ENCODE measurements at regions not wholly inside any gene's neighbourhood (a gene's known extent, or its start where the extent isn't known, plus 50 kb on each side); places are given as distances from the start of the nearest gene placed in this dataset.
A peak's percentile ranks its signal among the peaks of the same experiment; 100 is the strongest.
"Not testable (repeated sequence)": the region's sequence is repeated elsewhere in the genome, so short reads cannot be mapped to it uniquely, and the experiment has no call there.

DNA sequence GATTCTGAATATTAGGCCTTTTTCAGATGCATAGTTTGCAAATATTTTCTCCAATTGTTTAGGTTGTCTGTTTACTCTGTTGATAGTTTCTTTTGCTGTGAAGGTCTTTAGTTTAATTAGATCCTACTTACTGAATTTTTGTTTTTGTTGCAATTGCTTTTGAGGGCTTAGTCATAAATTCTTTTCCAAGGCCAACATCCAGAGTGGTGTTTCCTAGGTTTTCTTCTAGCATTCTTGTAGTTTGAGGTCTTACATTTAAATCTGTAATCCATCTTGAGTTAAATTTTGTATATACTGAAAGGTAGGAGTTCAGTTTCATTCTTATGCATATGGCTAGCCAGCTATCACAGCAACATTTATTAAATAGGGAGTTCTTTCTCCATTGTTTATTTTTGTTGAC is 404.8 kb downstream of the LNPK start:
- no peaks in the 10 kb centered on the region for H3K9me3 Mint-ChIP-seq
- H3K27ac Mint-ChIP-seq = no peak overlapping the region
- H3K4me3 Mint-ChIP-seq = no peak overlapping the region
- H3K27me3 Mint-ChIP-seq = no peaks in the 10 kb centered on the region
- H3K4me1 Mint-ChIP-seq = no peaks in the 10 kb centered on the region
- H3K36me3 Mint-ChIP-seq = no peaks in the 10 kb centered on the region
- ATAC-seq = no peak

DNA sequence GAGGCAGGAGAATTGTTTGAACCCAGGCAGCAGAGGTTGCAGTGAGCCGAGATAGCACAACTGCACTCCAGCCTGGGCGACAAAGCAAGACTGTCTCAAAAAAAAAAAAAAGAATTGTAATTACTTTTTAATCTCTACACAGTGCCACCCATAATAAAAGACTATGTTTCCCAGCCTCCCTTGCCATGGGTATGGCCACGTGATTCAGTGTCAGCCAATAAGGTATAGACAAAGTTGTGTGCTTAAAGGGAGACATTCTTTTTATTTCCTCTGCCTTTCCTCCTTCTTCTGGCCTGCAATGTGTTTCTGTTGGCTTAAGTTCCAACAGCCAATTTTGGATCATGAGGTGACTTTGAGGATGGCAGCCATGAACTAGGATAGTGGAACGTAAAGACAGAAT is 406.9 kb downstream of the LNPK start:
- Mint-ChIP-seq H3K27ac (no peak overlapping the region), H3K27me3 (no peaks in the 10 kb centered on the region), H3K4me3 (no peak overlapping the region), H3K4me1 (no peaks in the 10 kb centered on the region), H3K36me3 (no peaks in the 10 kb centered on the region), H3K9me3 (no peaks in the 10 kb centered on the region)
- ATAC-seq = no peak

DNA sequence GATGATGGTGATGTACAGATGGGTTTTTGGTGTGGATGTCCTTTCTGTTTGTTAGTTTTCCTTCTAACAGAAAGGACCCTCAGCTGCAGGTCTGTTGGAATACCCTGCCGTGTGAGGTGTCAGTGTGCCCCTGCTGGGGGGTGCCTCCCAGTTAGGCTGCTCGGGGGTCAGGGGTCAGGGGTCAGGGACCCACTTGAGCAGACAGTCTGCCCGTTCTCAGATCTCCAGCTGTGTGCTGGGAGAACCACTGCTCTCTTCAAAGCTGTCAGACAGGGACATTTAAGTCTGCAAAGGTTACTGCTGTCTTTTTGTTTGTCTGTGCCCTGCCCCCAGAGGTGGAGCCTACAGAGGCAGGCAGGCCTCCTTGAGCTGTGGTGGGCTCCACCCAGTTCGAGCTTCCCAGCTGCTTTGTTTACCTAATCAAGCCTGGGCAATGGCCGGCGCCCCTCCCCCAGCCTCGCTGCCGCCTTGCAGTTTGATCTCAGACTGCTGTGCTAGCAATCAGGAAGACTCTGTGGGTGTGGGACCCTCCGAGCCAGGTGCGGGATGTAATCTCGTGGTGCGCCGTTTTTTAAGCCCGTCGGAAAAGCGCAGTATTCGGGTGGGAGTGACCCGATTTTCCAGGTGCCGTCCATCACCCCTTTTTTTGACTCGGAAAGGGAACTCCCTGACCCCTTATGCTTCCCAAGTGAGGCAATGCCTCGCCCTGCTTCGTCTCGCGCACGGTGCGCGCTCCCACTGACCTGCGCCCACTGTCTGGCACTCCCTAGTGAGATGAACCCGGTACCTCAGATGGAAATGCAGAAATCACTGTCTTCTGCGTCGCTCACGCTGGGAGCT is 408.2 kb downstream of the LNPK start:
- ATAC-seq, H3K36me3 Mint-ChIP-seq, H3K27ac Mint-ChIP-seq, H3K4me3 Mint-ChIP-seq, H3K9me3 Mint-ChIP-seq, H3K4me1 Mint-ChIP-seq, H3K27me3 Mint-ChIP-seq: not testable (repeated sequence)

DNA sequence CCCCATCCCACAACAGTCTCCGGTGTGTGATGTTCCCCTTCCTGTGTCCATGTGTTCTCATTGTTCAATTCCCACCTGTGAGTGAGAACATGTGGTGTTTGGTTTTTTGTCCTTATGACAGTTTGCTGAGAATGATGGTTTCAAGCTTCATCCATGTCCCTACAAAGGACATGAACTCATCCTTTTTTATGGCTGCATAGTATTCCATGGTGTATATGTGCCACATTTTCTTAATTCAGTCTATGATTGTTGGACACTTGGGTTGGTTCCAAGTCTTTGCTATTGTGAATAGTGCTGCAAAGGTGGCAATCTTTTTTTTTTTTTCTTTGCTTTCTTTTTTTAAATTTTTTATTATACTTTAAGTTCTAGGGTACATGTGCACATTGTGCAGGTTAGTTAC is 406.7 kb upstream of the ATP5MC3 start:
- not testable (repeated sequence) for ATAC-seq, H3K27me3 Mint-ChIP-seq, H3K9me3 Mint-ChIP-seq, H3K4me3 Mint-ChIP-seq, H3K4me1 Mint-ChIP-seq, H3K27ac Mint-ChIP-seq, H3K36me3 Mint-ChIP-seq

DNA sequence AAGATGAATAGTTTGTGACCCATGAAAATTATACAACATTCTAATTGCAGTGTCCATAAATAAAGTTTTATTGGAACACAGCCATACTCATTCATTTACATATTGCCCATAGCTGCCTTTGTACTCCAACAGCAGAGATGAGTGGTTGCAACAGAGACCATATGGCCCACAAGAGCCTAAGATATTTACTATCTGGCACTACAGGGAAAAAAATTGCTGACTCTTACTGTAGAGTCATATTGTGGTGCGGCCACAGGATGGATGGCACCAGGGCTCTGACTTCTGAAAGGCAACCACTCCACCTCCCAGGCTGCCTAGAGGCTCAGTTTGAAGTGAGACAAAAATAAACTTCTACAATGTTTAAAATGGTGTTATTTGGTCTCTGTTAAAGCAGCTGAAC is 404.0 kb upstream of the ATP5MC3 start:
- Mint-ChIP-seq H3K4me1 (no peaks in the 10 kb centered on the region), H3K36me3 (no peaks in the 10 kb centered on the region), H3K9me3 (no peaks in the 10 kb centered on the region), H3K4me3 (no peak overlapping the region), H3K27ac (no peak overlapping the region), H3K27me3 (no peaks in the 10 kb centered on the region)
- no peak for ATAC-seq

DNA sequence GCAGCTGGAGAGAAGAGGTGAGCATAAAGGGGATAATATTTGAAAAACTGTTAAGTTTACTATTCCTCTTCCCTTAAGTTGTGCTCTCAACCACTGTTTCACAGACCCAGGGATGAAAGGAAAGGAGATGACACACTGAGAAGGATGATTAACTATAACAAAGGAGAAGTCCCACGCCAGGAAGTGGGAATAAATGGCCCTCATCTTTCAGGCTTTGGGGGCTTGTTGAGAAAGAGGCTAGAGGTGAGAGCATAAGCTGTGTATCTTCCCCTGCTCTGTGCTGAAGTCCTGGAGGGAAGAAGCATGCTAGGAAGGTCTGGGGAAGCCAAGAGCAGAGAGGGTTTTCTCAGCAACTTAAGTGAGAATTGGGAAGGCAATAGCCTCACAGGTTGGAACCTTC is 399.1 kb upstream of the ATP5MC3 start:
- H3K27me3 Mint-ChIP-seq = no peaks in the 10 kb centered on the region
- peaks cover 3% of the 10 kb centered on the region for H3K9me3 Mint-ChIP-seq
- H3K27ac Mint-ChIP-seq = no peak overlapping the region
- peaks cover 6% of the 10 kb centered on the region for H3K4me1 Mint-ChIP-seq
- no peak overlapping the region for H3K4me3 Mint-ChIP-seq
- H3K36me3 Mint-ChIP-seq = no peaks in the 10 kb centered on the region
- ATAC-seq = peak; percentile 7

DNA sequence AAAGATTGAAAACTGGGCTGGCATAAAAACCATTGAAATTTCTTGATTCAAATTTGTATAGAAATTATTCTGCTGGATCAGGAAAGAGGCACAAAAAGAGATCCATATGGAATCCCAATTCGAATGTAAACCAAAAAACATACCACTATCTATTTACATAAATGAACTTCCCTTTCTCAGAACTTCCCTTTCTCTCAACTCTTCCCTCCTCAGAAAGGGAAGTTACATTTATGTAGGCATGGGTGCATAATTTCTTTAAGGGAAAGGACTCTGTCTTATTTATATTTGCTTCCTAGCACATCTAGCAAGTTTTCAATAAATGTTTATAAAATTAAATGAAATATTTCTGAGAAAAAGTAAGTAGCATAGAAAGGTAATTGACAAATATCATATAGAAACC is 398.1 kb upstream of the ATP5MC3 start:
- Mint-ChIP-seq H3K4me3 (no peak overlapping the region), H3K27me3 (no peaks in the 10 kb centered on the region), H3K27ac (no peak overlapping the region), H3K36me3 (no peaks in the 10 kb centered on the region), H3K9me3 (peaks cover 3% of the 10 kb centered on the region), H3K4me1 (peaks cover 12% of the 10 kb centered on the region)
- no peak for ATAC-seq

DNA sequence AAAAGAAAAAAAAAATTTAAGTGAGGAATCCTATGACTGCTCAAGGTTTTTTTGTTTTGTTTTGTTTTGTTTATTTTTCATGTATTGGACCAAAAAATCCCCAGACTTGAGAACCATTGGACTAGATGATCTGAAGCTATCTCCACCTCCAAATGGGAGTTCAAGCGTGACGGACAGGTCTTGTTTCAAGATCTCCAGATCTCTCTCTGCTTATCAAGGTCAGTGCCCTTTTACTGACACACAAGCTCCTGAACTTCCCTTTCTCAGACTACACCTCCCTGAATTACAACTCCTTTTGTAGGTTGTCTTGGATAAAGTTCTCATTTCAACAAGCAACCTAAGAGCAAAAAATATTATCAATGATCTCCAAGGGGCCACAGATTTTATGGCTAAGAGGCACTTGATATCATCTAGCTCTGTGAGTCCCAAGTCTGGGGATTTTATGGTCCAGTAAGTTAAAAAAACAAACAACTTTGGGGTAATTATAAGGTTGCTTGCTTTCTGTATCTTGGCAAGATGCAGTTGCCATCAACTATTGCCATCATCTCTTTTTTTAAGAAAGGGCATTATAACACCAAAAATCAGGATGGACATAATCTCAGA is 396.0 kb upstream of the ATP5MC3 start:
- H3K27ac Mint-ChIP-seq = no peak overlapping the region
- H3K4me3 Mint-ChIP-seq = no peak overlapping the region
- peaks cover 3% of the 10 kb centered on the region for H3K9me3 Mint-ChIP-seq
- no peaks in the 10 kb centered on the region for H3K36me3 Mint-ChIP-seq
- no peak for ATAC-seq
- H3K4me1 Mint-ChIP-seq = peaks cover 12% of the 10 kb centered on the region
- no peaks in the 10 kb centered on the region for H3K27me3 Mint-ChIP-seq

DNA sequence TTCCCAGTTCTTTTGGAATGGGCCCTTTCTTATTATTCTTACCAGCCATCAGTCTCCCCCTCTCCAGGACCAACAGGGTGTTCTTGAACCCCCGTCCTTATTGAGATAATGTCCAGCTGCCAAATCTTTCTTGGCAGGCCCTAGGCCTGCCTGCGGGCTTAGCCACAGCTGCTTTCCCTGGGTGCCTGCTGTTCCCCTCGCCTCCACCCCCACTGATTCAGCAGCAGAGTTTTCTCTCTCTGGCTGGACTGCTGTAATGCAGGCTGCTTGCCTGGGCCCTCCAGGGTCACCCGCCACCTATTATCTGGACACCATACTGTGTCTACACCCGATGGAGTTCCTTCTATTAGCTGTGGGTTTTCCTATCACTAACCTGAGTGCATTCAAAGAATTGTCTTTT is 395.4 kb upstream of the ATP5MC3 start:
- Mint-ChIP-seq H3K27me3 (no peaks in the 10 kb centered on the region), H3K36me3 (no peaks in the 10 kb centered on the region), H3K27ac (no peak overlapping the region), H3K9me3 (peaks cover 3% of the 10 kb centered on the region), H3K4me1 (peaks cover 12% of the 10 kb centered on the region), H3K4me3 (no peak overlapping the region)
- no peak for ATAC-seq

DNA sequence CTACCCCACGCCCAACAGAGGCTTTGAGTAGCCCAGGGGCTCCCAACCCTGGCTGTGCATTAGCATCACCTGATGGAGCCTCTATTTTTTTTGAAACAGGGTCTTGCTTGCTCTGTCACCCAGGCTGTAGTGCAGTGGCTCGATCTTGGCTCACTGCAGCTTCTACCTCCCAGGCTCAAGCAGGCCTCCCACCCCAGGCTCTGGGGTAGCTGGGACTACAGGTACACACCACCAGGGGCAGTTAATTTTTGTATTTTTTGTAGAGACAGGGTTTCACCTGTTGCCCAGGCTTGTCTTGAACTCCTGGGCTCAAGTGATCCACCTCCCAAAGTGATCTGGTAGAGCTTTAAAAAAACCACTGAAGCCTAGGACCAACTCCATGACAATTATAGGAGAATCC is 394.8 kb upstream of the ATP5MC3 start:
- peaks cover 3% of the 10 kb centered on the region for H3K9me3 Mint-ChIP-seq
- ATAC-seq = peak; percentile 11
- peaks cover 12% of the 10 kb centered on the region for H3K4me1 Mint-ChIP-seq
- H3K27me3 Mint-ChIP-seq = no peaks in the 10 kb centered on the region
- H3K4me3 Mint-ChIP-seq = peak overlapping the region; percentile 5
- H3K27ac Mint-ChIP-seq = peak overlapping the region; percentile 46
- H3K36me3 Mint-ChIP-seq = no peaks in the 10 kb centered on the region

DNA sequence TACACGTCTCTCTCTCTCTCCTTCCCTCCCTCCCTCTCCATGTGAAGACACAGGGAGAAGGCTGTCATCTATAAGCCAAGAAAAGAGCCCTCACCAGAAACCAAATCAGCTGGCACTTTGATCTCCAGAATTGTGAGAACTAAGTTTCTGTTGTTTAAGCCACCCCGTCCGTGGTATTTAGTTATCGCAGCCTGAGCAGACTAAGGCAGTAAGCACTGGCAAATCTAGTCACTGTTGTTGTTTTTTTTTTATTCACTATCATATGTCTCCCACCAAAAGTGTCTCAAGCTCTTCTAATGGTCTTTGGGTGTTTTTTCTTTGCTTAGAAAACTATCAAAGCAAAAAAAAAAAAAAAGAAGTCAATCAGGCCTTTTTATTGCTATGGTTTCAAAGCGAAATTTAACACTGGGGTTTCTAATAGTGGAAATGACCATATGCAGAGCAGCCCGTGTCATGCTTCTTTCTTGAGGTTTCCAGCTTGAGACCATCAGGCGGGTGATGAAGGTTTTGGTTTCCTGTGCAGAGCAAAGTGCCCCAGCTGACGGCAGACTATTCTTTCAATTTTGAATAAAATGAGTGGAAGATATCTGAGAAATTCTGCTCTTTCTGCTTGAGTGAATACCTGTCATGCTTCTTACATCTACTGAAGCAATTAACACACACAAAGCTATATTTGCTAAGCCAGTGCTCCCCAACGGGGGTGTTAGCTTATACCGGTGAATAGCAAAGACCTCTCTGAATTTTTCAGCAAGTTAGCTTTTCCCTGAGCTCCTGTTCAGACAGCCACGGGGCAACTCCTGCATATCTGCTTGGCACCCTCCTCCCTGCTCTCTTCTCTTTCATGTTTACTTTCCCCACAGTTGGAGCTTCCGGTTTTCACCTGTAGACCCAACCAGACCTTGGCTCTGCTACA is 394.1 kb upstream of the ATP5MC3 start:
- Mint-ChIP-seq H3K27me3 (no peaks in the 10 kb centered on the region), H3K36me3 (no peaks in the 10 kb centered on the region), H3K9me3 (peaks cover 3% of the 10 kb centered on the region), H3K4me3 (peak overlapping the region; percentile 5), H3K27ac (peak overlapping the region; percentile 46), H3K4me1 (peaks cover 12% of the 10 kb centered on the region)
- ATAC-seq = peak; percentile 77

DNA sequence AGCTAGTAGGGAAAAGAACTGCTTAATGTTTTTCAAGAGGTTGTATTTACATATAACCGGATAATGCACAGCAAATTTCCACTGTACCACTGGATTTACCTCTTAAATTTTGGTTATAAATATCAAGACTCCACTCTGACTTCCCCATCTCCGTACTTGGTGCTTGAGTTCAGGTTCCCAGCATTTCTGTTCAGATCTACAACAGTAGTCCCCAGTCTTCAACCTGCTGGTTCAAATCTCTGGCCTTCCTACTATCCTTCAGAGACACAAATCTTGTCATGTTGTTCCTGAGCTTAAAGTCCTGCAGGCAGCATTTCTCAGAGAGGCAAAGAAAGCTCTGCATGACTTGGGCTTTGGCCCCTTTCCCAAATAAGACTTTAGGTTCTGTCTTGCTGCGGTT is 392.6 kb upstream of the ATP5MC3 start:
- Mint-ChIP-seq H3K4me1 (peaks cover 12% of the 10 kb centered on the region), H3K27ac (no peak overlapping the region), H3K27me3 (no peaks in the 10 kb centered on the region)

DNA sequence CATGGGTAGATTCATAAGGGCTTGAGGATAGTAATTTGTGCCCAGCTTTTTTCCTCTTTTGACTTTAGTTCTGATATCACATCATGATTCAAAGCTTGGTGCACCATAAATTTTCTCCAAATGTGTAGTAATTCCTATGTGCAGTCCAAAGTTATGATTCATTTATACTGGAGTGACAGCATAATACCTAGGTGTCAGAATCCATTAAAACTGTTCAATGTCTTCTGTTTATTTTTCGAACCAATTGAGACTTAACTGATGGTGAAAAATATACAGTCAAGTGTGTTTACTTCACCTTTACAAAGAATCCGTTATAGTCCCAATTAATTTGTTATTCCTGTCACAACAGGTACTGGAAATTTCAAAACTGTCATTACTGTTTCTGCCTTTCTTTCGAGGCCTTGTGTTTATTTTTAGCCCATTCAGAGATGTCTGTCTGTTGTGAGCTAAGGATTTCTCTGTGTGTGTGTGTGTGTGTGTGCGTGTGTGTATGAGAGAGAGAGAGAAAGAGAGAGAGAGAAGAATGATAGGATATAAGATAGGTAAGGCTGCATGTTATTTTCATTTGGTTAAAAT is 389.7 kb upstream of the ATP5MC3 start:
- Mint-ChIP-seq H3K4me1 (peaks cover 10% of the 10 kb centered on the region), H3K27ac (no peak overlapping the region), H3K9me3 (no peaks in the 10 kb centered on the region), H3K4me3 (no peak overlapping the region), H3K36me3 (no peaks in the 10 kb centered on the region), H3K27me3 (no peaks in the 10 kb centered on the region)
- no peak for ATAC-seq

More for the DNA sequence above, 392.6 kb upstream of the ATP5MC3 start:
- peaks cover 3% of the 10 kb centered on the region for H3K9me3 Mint-ChIP-seq
- no peaks in the 10 kb centered on the region for H3K36me3 Mint-ChIP-seq
- H3K4me3 Mint-ChIP-seq = no peak overlapping the region
- no peak for ATAC-seq

DNA sequence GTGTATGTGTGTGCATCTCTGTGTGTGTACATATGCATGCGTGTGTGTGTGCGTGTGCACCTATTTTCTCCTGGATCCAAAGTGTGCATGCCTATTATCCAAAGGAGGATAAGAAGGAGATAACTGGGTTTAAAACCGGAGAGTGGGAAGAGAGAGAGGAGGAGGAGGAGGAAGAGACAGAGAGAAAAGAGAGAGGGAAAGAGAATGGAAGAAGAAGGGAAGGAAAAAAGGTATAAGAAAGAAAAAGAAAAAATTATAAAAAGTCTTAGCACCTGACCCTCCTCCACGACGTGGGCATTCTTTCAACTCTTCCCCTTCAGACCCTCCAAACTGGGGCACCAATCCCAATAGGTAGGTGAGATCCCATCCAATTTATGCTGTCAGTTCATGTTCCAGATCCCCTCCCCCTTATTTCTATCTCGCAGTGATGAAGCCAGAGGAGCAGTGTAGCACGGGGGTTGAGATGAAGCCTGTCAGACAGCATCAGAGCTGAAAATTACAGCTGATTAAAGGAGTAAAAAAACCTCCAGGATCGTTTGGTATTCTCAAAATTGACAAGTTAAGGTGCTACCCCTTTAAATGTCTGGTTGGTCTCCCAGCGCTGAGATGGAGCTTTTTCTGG is 386.7 kb upstream of the ATP5MC3 start:
- H3K27me3 Mint-ChIP-seq = no peaks in the 10 kb centered on the region
- H3K4me1 Mint-ChIP-seq = no peaks in the 10 kb centered on the region
- H3K36me3 Mint-ChIP-seq = no peaks in the 10 kb centered on the region
- no peak overlapping the region for H3K4me3 Mint-ChIP-seq
- H3K9me3 Mint-ChIP-seq = no peaks in the 10 kb centered on the region
- ATAC-seq = peak; percentile 6
- H3K27ac Mint-ChIP-seq = no peak overlapping the region

Measured in stimulated activated memory B cell treated with anti-CD40 and anti-IgM and Interleukin-4, amounts not matched to agents 10 μg/mL and 1 μg/mL and 100 μg/mL, for 72 hours (primary cell).